B cell (primary cell): ENCODE measurements at regions not wholly inside any gene's neighbourhood (a gene's known extent, or its start where the extent isn't known, plus 50 kb on each side); places are given as distances from the start of the nearest gene placed in this dataset.

ENCODE experiments used
- ATAC-seq: fragments of 200-7000 bp; cut with Tn5 transposase; one replicate; pipeline ENCODE4 v1.10.0; 2021; ENCODE audit warnings: low read depth, mild to moderate bottlenecking, moderate number of reproducible peaks, moderate library complexity
- CTCF ChIA-PET: fragments of 350-600 bp; sonication (Branson Sonifier 250); formaldehyde crosslinking; loops from one replicate; lab custom pipeline; 2021; ENCODE audit warnings: antibody characterized with exemption, inconsistent platforms; lab: Charles Lee
- POLR2A ChIA-PET: fragments of 350-600 bp; sonication (Branson Sonifier 250); formaldehyde crosslinking; loops from one replicate; lab custom pipeline; 2021; ENCODE audit warnings: antibody characterized with exemption; lab: Charles Lee
- DNase-seq: peaks from one replicate; pipeline ENCODE4 v3.0.0; 2013
- H2AFZ ChIP-seq: 2 replicates; pipeline ENCODE4 v1.6.1; 2012; ENCODE audit warnings: mild to moderate bottlenecking, low read depth, low read length; ENCODE audit not compliant: insufficient read depth, poor library complexity, severe bottlenecking
- H3K27ac ChIP-seq, 2 donors: 1 replicate in 1 of 2; 2 replicates in 1 of 2; pipeline ENCODE4 v1.5.1; 2012 to 2013; ENCODE audit warnings: low read length in 2 of 2, mild to moderate bottlenecking in 2 of 2, moderate library complexity in 1 of 2
- H3K27me3 ChIP-seq, 4 experiments: fragments of 200-600 bp in 1 of 4; sonication (generic) in 1 of 4; replicated peaks in 1 of 4; 1 replicate in 2 of 4; 2 replicates in 2 of 4; pipeline versions ENCODE4 v1.6.1 to v1.7.0; 2013 to 2016; ENCODE audit warnings: low read length in 3 of 4, mild to moderate bottlenecking in 2 of 4, mixed read lengths in 1 of 4, moderate library complexity in 1 of 4; ENCODE audit not compliant: insufficient read depth in 4 of 4, control insufficient read depth in 3 of 4; ENCODE audit errors: control extremely low read depth in 1 of 4
- H3K36me3 ChIP-seq, 2 experiments: replicated peaks in 1 of 2; 1 replicate in 1 of 2; 2 replicates in 1 of 2; pipeline versions ENCODE4 v1.6.1 to v1.7.1; 2013; ENCODE audit warnings: low read length in 1 of 2; ENCODE audit not compliant: insufficient read depth in 2 of 2, control insufficient read depth in 1 of 2; ENCODE audit errors: control extremely low read depth in 1 of 2, extremely low read depth in 1 of 2
- H3K4me1 ChIP-seq, 2 donors: fragments of 200-600 bp in 1 of 2; sonication (generic) in 1 of 2; 1 replicate in 1 of 2; 2 replicates in 1 of 2; pipeline versions ENCODE4 v1.5.1 to v1.6.1; 2013 to 2017; ENCODE audit warnings: low read length in 2 of 2; ENCODE audit not compliant: control insufficient read depth in 2 of 2, insufficient read depth in 2 of 2
- H3K4me2 ChIP-seq: replicated peaks from 2 replicates; pipeline ENCODE3; 2012; ENCODE audit warnings: mild to moderate bottlenecking, low read depth, low read length; ENCODE audit not compliant: poor library complexity, severe bottlenecking
- H3K4me3 ChIP-seq, 5 experiments: fragments of 200-600 bp in 1 of 5; sonication (generic) in 1 of 5; 1 replicate in 3 of 5; 2 replicates in 2 of 5; pipeline versions ENCODE4 v1.5.1 to v1.7.0; 2011 to 2016; ENCODE audit warnings: low read length in 4 of 5, mild to moderate bottlenecking in 4 of 5, low read depth in 2 of 5, control low read depth in 1 of 5, moderate library complexity in 1 of 5; ENCODE audit not compliant: insufficient read depth in 1 of 5; ENCODE audit errors: control extremely low read depth in 1 of 5, extremely low read depth in 1 of 5
- H3K79me2 ChIP-seq: fragments of 200-600 bp; sonication (generic); one replicate; pipeline ENCODE4 v1.6.0; 2016; ENCODE audit warnings: low read length; ENCODE audit not compliant: control insufficient read depth, insufficient read depth
- H3K9ac ChIP-seq: fragments of 200-600 bp; sonication (generic); 2 replicates; pipeline ENCODE4 v1.6.1; 2017; ENCODE audit warnings: mild to moderate bottlenecking, low read length, moderate library complexity
- H3K9me3 ChIP-seq, 3 donors: one replicate each; pipeline versions ENCODE4 v1.6.1 to v1.7.1; 2013; ENCODE audit warnings: low read length in 2 of 3; ENCODE audit not compliant: control insufficient read depth in 2 of 3, insufficient read depth in 1 of 3; ENCODE audit errors: control extremely low read depth in 1 of 3
- H4K20me1 ChIP-seq: 2 replicates; pipeline ENCODE4 v1.6.0; 2012; ENCODE audit warnings: mild to moderate bottlenecking, low read length; ENCODE audit not compliant: insufficient read depth, control insufficient read depth, poor library complexity, severe bottlenecking
- H3K27ac Mint-ChIP-seq: one replicate; pipeline ENCODE4 v1.8.0; 2021; ENCODE audit warnings: mixed read lengths
- H3K27me3 Mint-ChIP-seq: one replicate; pipeline ENCODE4 v1.8.0; 2021; ENCODE audit warnings: mixed read lengths
- H3K4me1 Mint-ChIP-seq: one replicate; pipeline ENCODE4 v1.8.0; 2021; ENCODE audit warnings: mixed read lengths
- H3K4me3 Mint-ChIP-seq: one replicate; pipeline ENCODE4 v1.8.0; 2021; ENCODE audit warnings: mixed read lengths
- H3K9me3 Mint-ChIP-seq: one replicate; pipeline ENCODE4 v1.8.0; 2022; ENCODE audit warnings: mixed read lengths; ENCODE audit not compliant: insufficient read depth
- EZH2 ChIP-seq: IDR thresholded peaks from 2 replicates; pipeline ENCODE4 v1.6.1; 2012; ENCODE audit warnings: borderline replicate concordance, low read depth, mild to moderate bottlenecking, moderate library complexity, low read length; ENCODE audit not compliant: insufficient read depth, poor library complexity, severe bottlenecking
- WGBS: methylation state at CpG from one replicate; pipeline ENCODE4 v1.1.5; 2013; ENCODE audit warnings: missing lambda C conversion rate; ENCODE audit not compliant: insufficient coverage; 5-methylcytosine and 5-hydroxymethylcytosine counted together
- intact Hi-C: fragments of 100-400 bp; cut with micrococcal nuclease; formaldehyde crosslinking; loops from one replicate; pipeline ENCODE4 v1.10.0; 2022
- TF ChIP-seq, protein P1 (sequence below): fragments of 200-600 bp; IDR thresholded peaks from one replicate; pipeline ENCODE4 v1.8.0; 2022; ENCODE audit warnings: antibody characterized with exemption, mild to moderate bottlenecking

DNA sequence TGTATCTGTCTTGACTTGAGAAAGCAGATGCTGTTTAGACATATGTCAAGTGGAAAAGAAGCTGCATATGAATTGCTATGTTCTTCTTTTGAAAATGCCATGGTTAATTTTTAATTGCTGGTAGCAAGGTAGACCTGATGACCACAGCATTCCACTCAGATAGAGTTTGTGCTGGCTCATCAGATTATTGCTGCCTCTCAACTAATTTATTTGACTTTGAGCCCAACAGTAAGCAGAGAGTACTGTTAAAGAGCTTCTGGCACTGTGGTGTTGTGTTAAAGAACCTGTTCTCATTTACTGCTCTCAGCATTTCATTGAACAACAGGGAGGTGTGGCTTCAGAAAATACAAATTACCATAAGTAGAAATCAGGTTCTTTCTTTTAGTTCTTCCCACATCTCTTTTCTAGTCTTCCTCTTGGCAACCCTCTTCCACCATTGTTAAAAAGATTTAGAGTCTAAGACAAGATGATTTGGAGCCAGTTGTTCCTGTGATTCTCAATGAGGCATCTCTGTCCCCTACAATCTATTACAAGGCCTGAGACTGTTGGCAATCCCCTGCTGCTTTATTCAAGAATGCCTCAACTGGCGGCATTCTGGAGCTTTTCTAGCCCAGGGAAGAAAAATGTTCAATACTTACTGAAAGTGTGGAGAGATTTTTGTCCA is 967.6 kb upstream of the GJE1 start:
- Mint-ChIP-seq H3K4me3 (no peak overlapping the region), H3K27me3 (no peaks in the 10 kb centered on the region), H3K4me1 (no peaks in the 10 kb centered on the region), H3K27ac (no peak overlapping the region), H3K9me3 (no peaks in the 10 kb centered on the region)
- Histone ChIP-seq H3K9ac (no peak overlapping the region), H2AFZ (no peak overlapping the region), H3K4me2 (no peak overlapping the region), H3K4me1 (no peaks in the 10 kb centered on the region), H3K27me3 (no peaks in the 10 kb centered on the region), H3K79me2 (no peaks in the 10 kb centered on the region), H4K20me1 (no peaks in the 10 kb centered on the region), H3K27ac (no peak overlapping the region), H3K4me3 (no peak overlapping the region), H3K36me3 (no peaks in the 10 kb centered on the region), H3K9me3 (no peaks in the 10 kb centered on the region)
- ChIA-PET CTCF (no interaction called here), POLR2A (no interaction called here)
- no CpG with 5 or more reads among the region's 1 CpG for WGBS
- ATAC-seq (no peak), DNase-seq (no peak)
- intact Hi-C loops, result no loop called here
- TF ChIP-seq, protein P1, sequence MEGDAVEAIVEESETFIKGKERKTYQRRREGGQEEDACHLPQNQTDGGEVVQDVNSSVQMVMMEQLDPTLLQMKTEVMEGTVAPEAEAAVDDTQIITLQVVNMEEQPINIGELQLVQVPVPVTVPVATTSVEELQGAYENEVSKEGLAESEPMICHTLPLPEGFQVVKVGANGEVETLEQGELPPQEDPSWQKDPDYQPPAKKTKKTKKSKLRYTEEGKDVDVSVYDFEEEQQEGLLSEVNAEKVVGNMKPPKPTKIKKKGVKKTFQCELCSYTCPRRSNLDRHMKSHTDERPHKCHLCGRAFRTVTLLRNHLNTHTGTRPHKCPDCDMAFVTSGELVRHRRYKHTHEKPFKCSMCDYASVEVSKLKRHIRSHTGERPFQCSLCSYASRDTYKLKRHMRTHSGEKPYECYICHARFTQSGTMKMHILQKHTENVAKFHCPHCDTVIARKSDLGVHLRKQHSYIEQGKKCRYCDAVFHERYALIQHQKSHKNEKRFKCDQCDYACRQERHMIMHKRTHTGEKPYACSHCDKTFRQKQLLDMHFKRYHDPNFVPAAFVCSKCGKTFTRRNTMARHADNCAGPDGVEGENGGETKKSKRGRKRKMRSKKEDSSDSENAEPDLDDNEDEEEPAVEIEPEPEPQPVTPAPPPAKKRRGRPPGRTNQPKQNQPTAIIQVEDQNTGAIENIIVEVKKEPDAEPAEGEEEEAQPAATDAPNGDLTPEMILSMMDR, result no peak
- no peak for TF ChIP-seq EZH2

DNA sequence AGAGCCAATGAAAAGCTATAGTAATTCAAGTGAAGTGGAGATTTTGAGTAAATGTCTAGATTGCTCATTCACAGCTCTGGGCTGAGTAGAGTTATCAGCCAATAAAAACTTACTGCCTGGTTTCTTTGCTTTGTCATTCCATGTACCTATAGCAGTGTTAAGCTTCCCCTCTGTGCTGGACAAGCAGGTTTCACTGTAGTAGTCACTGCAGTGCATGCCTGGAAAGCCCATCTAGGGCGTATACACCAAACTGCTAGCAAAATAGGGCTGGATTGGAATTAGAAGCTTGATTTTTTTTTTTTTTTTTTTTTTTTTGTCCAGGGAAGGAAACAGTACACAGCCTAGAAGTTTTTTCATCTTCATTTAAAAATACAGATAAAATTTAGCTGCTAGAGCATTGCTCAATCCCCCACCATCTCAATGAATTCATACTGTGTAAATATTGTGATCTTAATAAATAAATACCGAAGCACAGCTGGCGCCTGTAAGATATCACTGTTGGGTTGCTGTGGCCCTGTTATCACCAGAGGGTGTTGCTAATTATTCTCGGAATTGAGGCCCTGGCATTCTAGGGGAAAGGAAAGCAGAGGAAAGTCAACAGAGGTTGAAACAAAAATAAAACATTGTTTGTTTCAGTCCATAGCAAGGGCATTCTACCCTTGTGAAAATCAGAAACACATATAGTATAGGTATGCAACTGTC is 968.5 kb upstream of the GJE1 start:
- H3K4me1 Mint-ChIP-seq, result no peaks in the 10 kb centered on the region
- ATAC-seq (no peak), DNase-seq (no peak)
- no peaks in the 10 kb centered on the region for H3K4me1 ChIP-seq
- TF ChIP-seq, protein P1, result no peak
- no peak for TF ChIP-seq EZH2
- no peaks in the 10 kb centered on the region for H3K27me3 Mint-ChIP-seq
- no peaks in the 10 kb centered on the region for H3K9me3 Mint-ChIP-seq
- no peak overlapping the region for H3K4me3 ChIP-seq
- ChIA-PET POLR2A (no interaction called here), CTCF (no interaction called here)
- no peak overlapping the region for H2AFZ ChIP-seq
- no peaks in the 10 kb centered on the region for H3K79me2 ChIP-seq
- H3K36me3 ChIP-seq, result no peaks in the 10 kb centered on the region
- no peaks in the 10 kb centered on the region for H3K9me3 ChIP-seq
- H4K20me1 ChIP-seq, result no peaks in the 10 kb centered on the region
- H3K4me2 ChIP-seq, result no peak overlapping the region
- no peak overlapping the region for H3K27ac ChIP-seq
- no peak overlapping the region for H3K9ac ChIP-seq
- H3K27me3 ChIP-seq, result no peaks in the 10 kb centered on the region
- H3K4me3 Mint-ChIP-seq, result no peak overlapping the region
- 83% methylated on average over 2 of the region's 4 CpGs for WGBS
- H3K27ac Mint-ChIP-seq, result no peak overlapping the region
- intact Hi-C loops, result no loop called here
